SK-N-SH treated with all-trans-retinoic acid at 6 μM for 48 hours (cell line): ENCODE measurements at regions not wholly inside any gene's neighbourhood (a gene's known extent, or its start where the extent isn't known, plus 50 kb on each side); places are given as distances from the start of the nearest gene placed in this dataset.

Source experiments
- ATAC-seq: fragments of 200-7000 bp; cut with Tn5 transposase; 3 replicates; pipeline ENCODE4 v1.9.1; 2020; ENCODE audit warnings: mild to moderate bottlenecking, moderate library complexity
- ARNTL ChIP-seq: fragments of 450-650 bp; formaldehyde crosslinking; IDR thresholded peaks from 2 replicates; pipeline ENCODE4 v1.5.0; 2020; ENCODE audit warnings: low read depth, mild to moderate bottlenecking, moderate library complexity, borderline replicate concordance
- BACH2 ChIP-seq: fragments of 250-450 bp; sonication (Bioruptor Pico); IDR thresholded peaks from 2 replicates; pipeline ENCODE4 v1.9.0; 2021; ENCODE audit warnings: mild to moderate bottlenecking, borderline replicate concordance
- CREB5 ChIP-seq: fragments of 250-450 bp; sonication (Bioruptor Pico); IDR thresholded peaks from 2 replicates; pipeline ENCODE4 v1.5.1; 2020; ENCODE audit warnings: low read depth, mild to moderate bottlenecking, moderate library complexity
- CSDC2 ChIP-seq: fragments of 250-450 bp; sonication (Bioruptor Pico); IDR thresholded peaks from 2 replicates; pipeline ENCODE4 v1.5.0; 2020; ENCODE audit warnings: mild to moderate bottlenecking, moderate library complexity
- CSRNP3 ChIP-seq: fragments of 250-450 bp; sonication (Bioruptor Pico); IDR thresholded peaks from 2 replicates; pipeline ENCODE4 v1.5.1; 2021; ENCODE audit warnings: mild to moderate bottlenecking, moderate library complexity
- ESRRG ChIP-seq: fragments of 250-450 bp; sonication (Bioruptor Pico); IDR thresholded peaks from 2 replicates; pipeline ENCODE4 v1.6.1; 2021; ENCODE audit warnings: mild to moderate bottlenecking
- GLIS3 ChIP-seq: fragments of 250-450 bp; sonication (Bioruptor Pico); IDR thresholded peaks from 2 replicates; pipeline ENCODE4 v1.5.0; 2020; ENCODE audit warnings: mild to moderate bottlenecking, moderate library complexity
- ISL1 ChIP-seq: fragments of 250-450 bp; sonication (Bioruptor Pico); IDR thresholded peaks from 2 replicates; pipeline ENCODE4 v2.1.2; 2022; ENCODE audit warnings: mild to moderate bottlenecking, moderate library complexity
- OSR1 ChIP-seq: fragments of 250-450 bp; sonication (Bioruptor Pico); IDR thresholded peaks from 2 replicates; pipeline ENCODE4 v1.8.0; 2022; ENCODE audit warnings: moderate library complexity, mild to moderate bottlenecking, inconsistent platforms
- PATZ1 ChIP-seq: fragments of 250-450 bp; sonication (Bioruptor Pico); IDR thresholded peaks from 2 replicates; pipeline ENCODE4 v1.8.0; 2020; ENCODE audit warnings: mild to moderate bottlenecking, moderate library complexity, borderline replicate concordance
- POU6F1 ChIP-seq: fragments of 250-450 bp; sonication (Bioruptor Pico); IDR thresholded peaks from 2 replicates; pipeline ENCODE4 v1.8.0; 2021; ENCODE audit warnings: low read depth, mild to moderate bottlenecking, moderate library complexity, borderline replicate concordance
- PPARA ChIP-seq: fragments of 250-450 bp; sonication (Bioruptor Pico); IDR thresholded peaks from 2 replicates; pipeline ENCODE4 v1.5.0; 2020; ENCODE audit warnings: mild to moderate bottlenecking, borderline replicate concordance
- RARB ChIP-seq: fragments of 250-450 bp; sonication (Bioruptor Pico); IDR thresholded peaks from 2 replicates; pipeline ENCODE4 v1.8.0; 2021; ENCODE audit warnings: mild to moderate bottlenecking, moderate library complexity
- SNAI2 ChIP-seq: fragments of 250-450 bp; sonication (Bioruptor Pico); IDR thresholded peaks from 2 replicates; pipeline ENCODE4 v1.5.0; 2020; ENCODE audit warnings: mild to moderate bottlenecking, moderate library complexity
- TCF4 ChIP-seq: fragments of 250-450 bp; sonication (Bioruptor Pico); IDR thresholded peaks from 2 replicates; pipeline ENCODE4 v1.8.0; 2021; ENCODE audit warnings: mild to moderate bottlenecking, moderate library complexity, borderline replicate concordance
- TOX ChIP-seq: fragments of 250-450 bp; sonication (Bioruptor Pico); IDR thresholded peaks from 2 replicates; pipeline ENCODE4 v1.8.0; 2021; ENCODE audit warnings: mild to moderate bottlenecking, moderate library complexity, borderline replicate concordance
- TSHZ2 ChIP-seq: fragments of 250-450 bp; sonication (Bioruptor Pico); IDR thresholded peaks from 2 replicates; pipeline ENCODE4 v1.5.0; 2020; ENCODE audit warnings: mild to moderate bottlenecking, moderate library complexity
- ZFP3 ChIP-seq: fragments of 250-450 bp; sonication (Bioruptor Pico); IDR thresholded peaks from 2 replicates; pipeline ENCODE4 v1.5.0; 2020; ENCODE audit warnings: mild to moderate bottlenecking, moderate library complexity
- ZFP30 ChIP-seq: fragments of 450-650 bp; formaldehyde crosslinking; IDR thresholded peaks from 2 replicates; pipeline ENCODE4 v1.5.0; 2022; ENCODE audit warnings: mild to moderate bottlenecking, moderate library complexity
- ZNF565 ChIP-seq: fragments of 450-650 bp; formaldehyde crosslinking; conservative IDR thresholded peaks from 2 replicates; pipeline ENCODE4 v1.5.0; 2020; ENCODE audit warnings: low read depth, mild to moderate bottlenecking, moderate library complexity
- ZNF70 ChIP-seq: fragments of 450-650 bp; formaldehyde crosslinking; IDR thresholded peaks from 2 replicates; pipeline ENCODE4 v1.5.0; 2020; ENCODE audit warnings: mild to moderate bottlenecking, moderate library complexity
- ZNF8 ChIP-seq: fragments of 450-650 bp; formaldehyde crosslinking; IDR thresholded peaks from 2 replicates; pipeline ENCODE4 v1.5.0; 2020; ENCODE audit warnings: mild to moderate bottlenecking, moderate library complexity

- TF ChIP-seq ESRRG (CRISPR knock-in tag) = no peak
- TF ChIP-seq ZNF565 (CRISPR knock-in tag) = no peak
- TF ChIP-seq PATZ1 (CRISPR knock-in tag) = no peak
- TF ChIP-seq CREB5 (CRISPR knock-in tag) = no peak
- no peak for TF ChIP-seq ISL1 (CRISPR knock-in tag)
- no peak for TF ChIP-seq GLIS3
- no peak for TF ChIP-seq TCF4 (CRISPR knock-in tag)
- no peak for TF ChIP-seq ZFP30 (CRISPR knock-in tag)
- TF ChIP-seq TOX = no peak
- TF ChIP-seq SNAI2 (CRISPR knock-in tag) = no peak
- TF ChIP-seq ARNTL (CRISPR knock-in tag) = no peak
- TF ChIP-seq RARB (CRISPR knock-in tag) = no peak
- no peak for TF ChIP-seq CSDC2 (CRISPR knock-in tag)
- TF ChIP-seq POU6F1 (CRISPR knock-in tag) = no peak
- TF ChIP-seq ZNF70 (CRISPR knock-in tag) = no peak
- TF ChIP-seq BACH2 = no peak
- no peak for TF ChIP-seq CSRNP3 (CRISPR knock-in tag)
- no peak for TF ChIP-seq TSHZ2
Observed at GRCh38 chr7:16035392-16035791, 348.9 kb upstream of the MEOX2 start.

GRCh38 chr7:16034866-16035265, 348.4 kb upstream of the MEOX2 start:
- no peak for ATAC-seq
- TF ChIP-seq ZFP3 (CRISPR knock-in tag) (no peak), ZNF8 (CRISPR knock-in tag) (no peak), ZNF70 (CRISPR knock-in tag) (no peak), ZFP30 (CRISPR knock-in tag) (no peak), PPARA (CRISPR knock-in tag) (no peak), GLIS3 (no peak), PATZ1 (CRISPR knock-in tag) (no peak), ZNF565 (CRISPR knock-in tag) (no peak), SNAI2 (CRISPR knock-in tag) (no peak), TCF4 (CRISPR knock-in tag) (no peak), CREB5 (CRISPR knock-in tag) (no peak), OSR1 (CRISPR knock-in tag) (no peak), CSRNP3 (CRISPR knock-in tag) (no peak), POU6F1 (CRISPR knock-in tag) (no peak)

More at GRCh38 chr7:16035392-16035791, 348.9 kb upstream of the MEOX2 start:
- no peak for ATAC-seq
